ENCODE measurements at regions not wholly inside any gene's neighbourhood (a gene's known extent, or its start where the extent isn't known, plus 50 kb on each side); places are given as distances from the start of the nearest gene placed in this dataset.

GRCh38 chr2:173607606-173608311 is 253.1 kb downstream of the CDCA7 start:
- TF ChIP-seq CTCF (conservative IDR thresholded peaks at IDR 0.05; ENCODE audit: low read depth, low read length) = no peak
- DNase-seq (ENCODE audit: low read depth) = no peak
- no peak overlapping the region for H3K4me3 ChIP-seq (ENCODE audit: low read depth, low read length)

GRCh38 chr2:173611121-173611520 is 256.4 kb downstream of the CDCA7 start:
- no peak for TF ChIP-seq CTCF (conservative IDR thresholded peaks at IDR 0.05; ENCODE audit: low read depth, low read length)
- H3K4me3 ChIP-seq (ENCODE audit: low read depth, low read length) = no peak overlapping the region
- no peak for DNase-seq (ENCODE audit: low read depth)

- H3K4me3 ChIP-seq (ENCODE audit: low read depth, low read length) = no peak overlapping the region
- peak; percentile 21 for TF ChIP-seq CTCF (conservative IDR thresholded peaks at IDR 0.05; ENCODE audit: low read depth, low read length)
- DNase-seq (ENCODE audit: low read depth) = no peak
These were observed 257.7 kb downstream of the CDCA7 start for GRCh38 chr2:173612354-173612753.

- no peak overlapping the region for H3K4me3 ChIP-seq (ENCODE audit: low read depth, low read length)
- no peak for DNase-seq (ENCODE audit: low read depth)
- no peak for TF ChIP-seq CTCF (conservative IDR thresholded peaks at IDR 0.05; ENCODE audit: low read depth, low read length)
These were observed 258.7 kb downstream of the CDCA7 start for GRCh38 chr2:173613386-173613785.

GRCh38 chr2:173614265-173614930 is 259.7 kb downstream of the CDCA7 start:
- no peak for DNase-seq (ENCODE audit: low read depth)
- TF ChIP-seq CTCF (conservative IDR thresholded peaks at IDR 0.05; ENCODE audit: low read depth, low read length) = no peak
- H3K4me3 ChIP-seq (ENCODE audit: low read depth, low read length) = no peak overlapping the region

GRCh38 chr2:173623438-173624319 is 269.0 kb downstream of the CDCA7 start:
- no peak for TF ChIP-seq CTCF (conservative IDR thresholded peaks at IDR 0.05; ENCODE audit: low read depth, low read length)
- H3K4me3 ChIP-seq (ENCODE audit: low read depth, low read length) = no peak overlapping the region
- DNase-seq (ENCODE audit: low read depth) = no peak

Data from epithelial cell of proximal tubule (primary cell).